Naive thymus-derived CD4-positive, alpha-beta T cell (primary cell): ENCODE measurements at regions not wholly inside any gene's neighbourhood (a gene's known extent, or its start where the extent isn't known, plus 50 kb on each side); places are given as distances from the start of the nearest gene placed in this dataset.
"Not testable (repeated sequence)": the region's sequence is repeated elsewhere in the genome, so short reads cannot be mapped to it uniquely, and the experiment has no call there.

Experiments
- ATAC-seq: fragments of 150-1000 bp; cut with Tn5 transposase; 2 replicates; pipeline ENCODE4 v1.10.0; 2021; ENCODE audit warnings: mild to moderate bottlenecking, moderate library complexity
- CTCF ChIA-PET: fragments of 350-600 bp; sonication (Branson Sonifier 250); formaldehyde crosslinking; loops from one replicate; lab custom pipeline; 2021; ENCODE audit warnings: antibody characterized with exemption; lab: Charles Lee
- POLR2A ChIA-PET: fragments of 350-600 bp; sonication (Branson Sonifier 250); formaldehyde crosslinking; loops from one replicate; lab custom pipeline; 2021; ENCODE audit warnings: antibody characterized with exemption, inconsistent platforms; lab: Charles Lee
- DNase-seq, 9 donors: peaks; one replicate each; pipeline versions ENCODE4 v3.0.0 to v3.0.0-alpha.2; 2020 to 2022; ENCODE audit warnings: mixed read lengths in 1 of 9
- H3K27ac ChIP-seq: one replicate; pipeline ENCODE4 v1.7.0; 2013; ENCODE audit warnings: mild to moderate bottlenecking, low read depth, low read length, moderate library complexity
- H3K27me3 ChIP-seq, 2 donors: one replicate each; pipeline ENCODE4 v1.7.0; 2013; ENCODE audit warnings: low read length in 2 of 2, mild to moderate bottlenecking in 2 of 2, moderate library complexity in 2 of 2; ENCODE audit not compliant: control insufficient read depth in 2 of 2, insufficient read depth in 2 of 2
- H3K36me3 ChIP-seq, 3 experiments: 1 replicate in 2 of 3; 2 replicates in 1 of 3; pipeline ENCODE4 v1.7.0; 2013; ENCODE audit warnings: low read length in 3 of 3, mild to moderate bottlenecking in 3 of 3, moderate library complexity in 1 of 3; ENCODE audit not compliant: insufficient read depth in 3 of 3, control insufficient read depth in 2 of 3
- H3K4me1 ChIP-seq, 2 donors: one replicate each; pipeline ENCODE4 v1.7.0; 2013; ENCODE audit warnings: low read length in 2 of 2, mild to moderate bottlenecking in 2 of 2, moderate library complexity in 1 of 2; ENCODE audit not compliant: control insufficient read depth in 2 of 2, insufficient read depth in 2 of 2
- H3K4me3 ChIP-seq: 2 replicates; pipeline ENCODE4 v1.7.0; 2013; ENCODE audit warnings: mild to moderate bottlenecking, low read length
- H3K9me3 ChIP-seq, 3 experiments: 1 replicate in 2 of 3; 2 replicates in 1 of 3; pipeline ENCODE4 v1.7.0; 2013; ENCODE audit warnings: low read length in 3 of 3; ENCODE audit not compliant: control insufficient read depth in 2 of 3
- H3K27ac Mint-ChIP-seq, 9 donors: one replicate each; pipeline ENCODE4 v1.8.0; 2020 to 2022; ENCODE audit warnings: mixed read lengths in 9 of 9, mild to moderate bottlenecking in 8 of 9, moderate library complexity in 5 of 9, inconsistent platforms in 2 of 9
- H3K27me3 Mint-ChIP-seq, 5 donors: one replicate each; pipeline ENCODE4 v1.8.0; 2021 to 2022; ENCODE audit warnings: mixed read lengths in 5 of 5, mild to moderate bottlenecking in 1 of 5
- H3K36me3 Mint-ChIP-seq, 5 donors: one replicate each; pipeline ENCODE4 v1.8.0; 2020 to 2022; ENCODE audit warnings: mixed read lengths in 5 of 5, mild to moderate bottlenecking in 3 of 5, inconsistent platforms in 1 of 5
- H3K4me1 Mint-ChIP-seq, 7 donors: one replicate each; pipeline ENCODE4 v1.8.0; 2020 to 2022; ENCODE audit warnings: mixed read lengths in 7 of 7, mild to moderate bottlenecking in 3 of 7, inconsistent platforms in 1 of 7
- H3K4me3 Mint-ChIP-seq, 10 donors: one replicate each; pipeline ENCODE4 v1.8.0; 2020 to 2022; ENCODE audit warnings: mild to moderate bottlenecking in 10 of 10, mixed read lengths in 10 of 10, moderate library complexity in 6 of 10, inconsistent platforms in 2 of 10
- H3K9me3 Mint-ChIP-seq, 11 donors: one replicate each; pipeline ENCODE4 v1.8.0; 2020 to 2022; ENCODE audit warnings: mixed read lengths in 11 of 11, mild to moderate bottlenecking in 4 of 11, inconsistent platforms in 1 of 11, moderate library complexity in 1 of 11
- intact Hi-C, 2 donors: fragments of 100-400 bp; cut with micrococcal nuclease; formaldehyde crosslinking; loops; one replicate each; pipeline ENCODE4 v1.15.1; 2023

GRCh38 chr7:14988941-14989340, 86.4 kb upstream of the DGKB start:
- no peaks in the 10 kb centered on the region for H3K27me3 Mint-ChIP-seq
- peaks cover 0 to 14% (median 2%) of the 10 kb centered on the region in 11 donors for H3K9me3 Mint-ChIP-seq
- no peak overlapping the region for H3K27ac Mint-ChIP-seq
- no peaks in the 10 kb centered on the region for H3K36me3 ChIP-seq
- no peaks in the 10 kb centered on the region for H3K9me3 ChIP-seq
- ChIA-PET POLR2A (no interaction called here), CTCF (no interaction called here)
- ATAC-seq = no peak
- no peak for DNase-seq
- H3K27ac ChIP-seq = no peak overlapping the region
- no peaks in the 10 kb centered on the region for H3K4me1 ChIP-seq
- H3K36me3 Mint-ChIP-seq = no peaks in the 10 kb centered on the region
- intact Hi-C loops = no loop called here
- no peaks in the 10 kb centered on the region for H3K27me3 ChIP-seq
- H3K4me1 Mint-ChIP-seq = no peaks in the 10 kb centered on the region
- H3K4me3 Mint-ChIP-seq = no peak overlapping the region
- H3K4me3 ChIP-seq = no peak overlapping the region

GRCh38 chr7:14978687-14979086, 76.1 kb upstream of the DGKB start:
- H3K4me3 Mint-ChIP-seq = no peak overlapping the region
- Histone ChIP-seq H3K4me1 (no peaks in the 10 kb centered on the region), H3K27me3 (no peaks in the 10 kb centered on the region), H3K9me3 (no peaks in the 10 kb centered on the region), H3K27ac (no peak overlapping the region), H3K36me3 (no peaks in the 10 kb centered on the region), H3K4me3 (no peak overlapping the region)
- no peaks in the 10 kb centered on the region for H3K27me3 Mint-ChIP-seq
- POLR2A ChIA-PET = no interaction called here
- H3K9me3 Mint-ChIP-seq = peaks cover 0 to 18% (median 6%) of the 10 kb centered on the region in 11 donors
- H3K36me3 Mint-ChIP-seq = no peaks in the 10 kb centered on the region
- ATAC-seq = no peak
- H3K27ac Mint-ChIP-seq = no peak overlapping the region
- H3K4me1 Mint-ChIP-seq = no peaks in the 10 kb centered on the region
- DNase-seq = no peak
- CTCF ChIA-PET = interaction anchor here (0.6 kb wide), 1 partner anchor 1854 kb away, joined by 3 read pairs; no protein-coding TSS in a partner anchor
- intact Hi-C loops = no loop called here

- ATAC-seq = no peak
- POLR2A ChIA-PET = no interaction called here
- Mint-ChIP-seq H3K4me3 (no peak overlapping the region), H3K27ac (no peak overlapping the region), H3K4me1 (no peaks in the 10 kb centered on the region), H3K36me3 (no peaks in the 10 kb centered on the region), H3K9me3 (peaks cover 0 to 8% (median 0%) of the 10 kb centered on the region in 11 donors), H3K27me3 (no peaks in the 10 kb centered on the region)
- Histone ChIP-seq H3K9me3 (no peaks in the 10 kb centered on the region), H3K36me3 (no peaks in the 10 kb centered on the region), H3K27me3 (no peaks in the 10 kb centered on the region), H3K27ac (no peak overlapping the region), H3K4me1 (no peaks in the 10 kb centered on the region), H3K4me3 (no peak overlapping the region)
- CTCF ChIA-PET = no interaction called here
- no peak for DNase-seq
- intact Hi-C loops = no loop called here
Observed at GRCh38 chr7:14974688-14975087, 72.1 kb upstream of the DGKB start.

- no peak overlapping the region for H3K4me3 Mint-ChIP-seq
- H3K9me3 Mint-ChIP-seq = peaks cover 0 to 5% (median 0%) of the 10 kb centered on the region in 11 donors
- no peak overlapping the region for H3K27ac ChIP-seq
- H3K4me1 ChIP-seq = no peaks in the 10 kb centered on the region
- H3K9me3 ChIP-seq = no peaks in the 10 kb centered on the region
- ATAC-seq = no peak
- POLR2A ChIA-PET = no interaction called here
- CTCF ChIA-PET = no interaction called here
- H3K4me3 ChIP-seq = no peak overlapping the region
- no peaks in the 10 kb centered on the region for H3K27me3 ChIP-seq
- H3K27me3 Mint-ChIP-seq = no peaks in the 10 kb centered on the region
- intact Hi-C loops = no loop called here
- no peaks in the 10 kb centered on the region for H3K36me3 Mint-ChIP-seq
- H3K4me1 Mint-ChIP-seq = no peaks in the 10 kb centered on the region
- DNase-seq = no peak
- H3K27ac Mint-ChIP-seq = no peak overlapping the region
- H3K36me3 ChIP-seq = no peaks in the 10 kb centered on the region
Observed at GRCh38 chr7:14973712-14974428, 71.3 kb upstream of the DGKB start.

GRCh38 chr7:14971678-14972077, 69.1 kb upstream of the DGKB start:
- DNase-seq, ATAC-seq, H3K4me1 ChIP-seq, H3K4me1 Mint-ChIP-seq, H3K4me3 ChIP-seq, POLR2A ChIA-PET, H3K27me3 Mint-ChIP-seq, H3K9me3 Mint-ChIP-seq, H3K27ac Mint-ChIP-seq, H3K27ac ChIP-seq, H3K36me3 ChIP-seq, H3K27me3 ChIP-seq, intact Hi-C loops, H3K9me3 ChIP-seq, H3K4me3 Mint-ChIP-seq, H3K36me3 Mint-ChIP-seq, CTCF ChIA-PET: not testable (repeated sequence)

- POLR2A ChIA-PET, H3K27ac Mint-ChIP-seq, H3K4me1 ChIP-seq, DNase-seq, H3K4me3 Mint-ChIP-seq, H3K27me3 ChIP-seq, H3K27me3 Mint-ChIP-seq, H3K36me3 Mint-ChIP-seq, intact Hi-C loops, H3K9me3 ChIP-seq, H3K4me3 ChIP-seq, H3K27ac ChIP-seq, H3K4me1 Mint-ChIP-seq, CTCF ChIA-PET, H3K9me3 Mint-ChIP-seq, H3K36me3 ChIP-seq, ATAC-seq: not testable (repeated sequence)
Observed at GRCh38 chr7:14967376-14967775, 64.8 kb upstream of the DGKB start.

- Mint-ChIP-seq H3K4me3 (no peak overlapping the region), H3K27me3 (no peaks in the 10 kb centered on the region), H3K4me1 (no peaks in the 10 kb centered on the region), H3K36me3 (no peaks in the 10 kb centered on the region), H3K9me3 (peaks cover 0 to 6% (median 0%) of the 10 kb centered on the region in 11 donors), H3K27ac (no peak overlapping the region)
- Histone ChIP-seq H3K4me1 (no peaks in the 10 kb centered on the region), H3K36me3 (no peaks in the 10 kb centered on the region), H3K27me3 (no peaks in the 10 kb centered on the region), H3K27ac (no peak overlapping the region), H3K9me3 (no peaks in the 10 kb centered on the region), H3K4me3 (no peak overlapping the region)
- no peak for ATAC-seq
- DNase-seq = no peak
- CTCF ChIA-PET = no interaction called here
- intact Hi-C loops = no loop called here
- POLR2A ChIA-PET = no interaction called here
Observed at GRCh38 chr7:14962778-14963177, 60.2 kb upstream of the DGKB start.
